HepG2 (cell line): ENCODE measurements at regions not wholly inside any gene's neighbourhood (a gene's known extent, or its start where the extent isn't known, plus 50 kb on each side); places are given as distances from the start of the nearest gene placed in this dataset.

Source experiments
- ATAC-seq: fragments of 200-7000 bp; cut with Tn5 transposase; 3 replicates; pipeline ENCODE4 v1.9.1; 2020; ENCODE audit warnings: mild to moderate bottlenecking, moderate library complexity
- BruUV-seq: library from RNA; stranded (reverse); fragments of 400-500 nt; replicated peaks from 2 replicates; lab custom pipeline; 2021; lab: Mats Ljungman, UMichigan
- CTCF ChIA-PET: fragments of 300-600 bp; formaldehyde crosslinking; extraction: SDS; loops from one replicate; lab custom pipeline; 2021; ENCODE audit warnings: low total read pairs, inconsistent platforms, low intra/inter-chr PET ratio; lab: Yijun Ruan, JAX
- POLR2A ChIA-PET: fragments of 350-600 bp; sonication (Branson Sonifier 250); formaldehyde crosslinking; loops from one replicate; lab custom pipeline; 2020; ENCODE audit warnings: antibody characterized with exemption, inconsistent platforms; lab: Yijun Ruan, JAX
- DNase-seq: peaks from one replicate; pipeline ENCODE4 v3.0.0-alpha.2; 2015; ENCODE audit warnings: low spot score
- FAIRE-seq: peaks from 3 replicates; lab custom pipeline; 2011; peaks lifted over from hg19 to GRCh38; lab: Jason Lieb, UNC
- H2AFZ ChIP-seq: one replicate; pipeline ENCODE4 v1.6.1; 2011; ENCODE audit warnings: low read length, inconsistent platforms
- H3K27ac ChIP-seq: fragments of 300-600 bp; 3 replicates; pipeline ENCODE4 v1.8.0; 2011; ENCODE audit warnings: mixed run types, mild to moderate bottlenecking, mixed read lengths, low read length, inconsistent platforms; ENCODE audit not compliant: insufficient read depth; ENCODE audit errors: extremely low read length
- H3K27me3 ChIP-seq, 2 experiments: fragments of 200-600 bp in 1 of 2; 2 replicates in 1 of 2; 3 replicates in 1 of 2; pipeline versions ENCODE4 v1.6.0 to v1.8.0; 2011; ENCODE audit warnings: low read length in 2 of 2, mild to moderate bottlenecking in 2 of 2, moderate library complexity in 2 of 2, inconsistent platforms in 1 of 2; ENCODE audit not compliant: insufficient read depth in 2 of 2, control insufficient read depth in 1 of 2
- H3K36me3 ChIP-seq, 2 experiments: fragments of 200-600 bp in 1 of 2; replicated peaks in 1 of 2; 2 replicates in 1 of 2; 3 replicates in 1 of 2; pipeline versions ENCODE4 v1.5.1 to v1.8.0; 2011; ENCODE audit warnings: low read length in 2 of 2, inconsistent platforms in 1 of 2; ENCODE audit not compliant: insufficient read depth in 2 of 2, control insufficient read depth in 1 of 2
- H3K4me1 ChIP-seq: 2 replicates; pipeline ENCODE4 v1.5.1; 2012; ENCODE audit warnings: low read length, inconsistent platforms; ENCODE audit not compliant: insufficient read depth
- H3K4me2 ChIP-seq: 2 replicates; pipeline ENCODE4 v1.6.0; 2011; ENCODE audit warnings: low read depth, low read length, inconsistent platforms
- H3K4me3 ChIP-seq, 3 experiments: fragments of 200-600 bp in 1 of 3; sonication (generic), shearing (Covaris generic) in 1 of 3; replicated peaks in 1 of 3; 2 replicates each; pipeline ENCODE4 v1.5.1; 2011 to 2016; ENCODE audit warnings: low read length in 3 of 3, inconsistent platforms in 2 of 3, low read depth in 2 of 3, mild to moderate bottlenecking in 2 of 3, control low read depth in 1 of 3, mixed read lengths in 1 of 3; ENCODE audit not compliant: insufficient read depth in 1 of 3
- H3K79me2 ChIP-seq: one replicate; pipeline ENCODE4 v1.6.1; 2011; ENCODE audit warnings: low read length, inconsistent platforms; ENCODE audit not compliant: insufficient read depth
- H3K9ac ChIP-seq: 2 replicates; pipeline ENCODE4 v1.6.0; 2011; ENCODE audit warnings: mild to moderate bottlenecking, low read depth, low read length, inconsistent platforms; ENCODE audit not compliant: insufficient read depth
- H3K9me3 ChIP-seq: 2 replicates; pipeline ENCODE4 v1.5.1; 2012; ENCODE audit warnings: mild to moderate bottlenecking, low read length
- H4K20me1 ChIP-seq: 2 replicates; pipeline ENCODE4 v1.6.0; 2011; ENCODE audit warnings: inconsistent platforms, mild to moderate bottlenecking, low read length, moderate library complexity; ENCODE audit not compliant: insufficient read depth
- ESRRA ChIP-seq: sonication (generic); formaldehyde crosslinking; IDR thresholded peaks from 2 replicates; pipeline ENCODE4 v1.5.1; 2020; ENCODE audit warnings: mild to moderate bottlenecking, low read depth, missing genetic modification reagents
- HDAC1 ChIP-seq: sonication (generic); formaldehyde crosslinking; IDR thresholded peaks from 2 replicates; pipeline ENCODE4 v1.5.1; 2020; ENCODE audit warnings: mild to moderate bottlenecking, missing genetic modification reagents
- MTF1 ChIP-seq: sonication (generic); formaldehyde crosslinking; IDR thresholded peaks from 2 replicates; pipeline ENCODE4 v1.5.0; 2020; ENCODE audit warnings: missing genetic modification reagents
- NCOA1 ChIP-seq: sonication (generic); formaldehyde crosslinking; IDR thresholded peaks from 2 replicates; pipeline ENCODE4 v1.9.0; 2021; ENCODE audit warnings: missing genetic modification reagents
- NFE2L2 ChIP-seq: fragments of 150-350 bp; IDR thresholded peaks from 2 replicates; pipeline ENCODE4 v1.6.1; 2014; ENCODE audit warnings: low read length
- PAX8 ChIP-seq: sonication (generic); formaldehyde crosslinking; IDR thresholded peaks from 2 replicates; pipeline ENCODE4 v1.8.0; 2022; ENCODE audit warnings: mild to moderate bottlenecking, missing genetic modification reagents, borderline replicate concordance
- STAG1 ChIP-seq: sonication (generic); formaldehyde crosslinking; IDR thresholded peaks from 2 replicates; pipeline ENCODE4 v1.4.0; 2020; ENCODE audit warnings: missing genetic modification reagents
- ZNF160 ChIP-seq: sonication (generic); formaldehyde crosslinking; IDR thresholded peaks from 2 replicates; pipeline ENCODE4 v1.8.0; 2022; ENCODE audit warnings: mild to moderate bottlenecking, inconsistent platforms, missing genetic modification reagents
- ZNF543 ChIP-seq: sonication (generic); formaldehyde crosslinking; IDR thresholded peaks from 2 replicates; pipeline ENCODE4 v1.4.0; 2020; ENCODE audit warnings: mild to moderate bottlenecking, missing genetic modification reagents
- ZSCAN22 ChIP-seq: sonication (generic); formaldehyde crosslinking; IDR thresholded peaks from 2 replicates; pipeline ENCODE4 v1.4.0; 2020; ENCODE audit warnings: mild to moderate bottlenecking, missing genetic modification reagents
- in situ Hi-C: cut with HindIII; loops from 2 replicates; pipeline ENCODE4 v1.10.0; 2017; ENCODE audit warnings: low pct_unique_long_range_greater_than_20kb; ENCODE audit not compliant: extremely low pct_ligation_motif_present
- intact Hi-C: fragments of 100-400 bp; cut with micrococcal nuclease; formaldehyde crosslinking; loops from one replicate; pipeline ENCODE4 v1.10.0; 2022; ENCODE audit not compliant: unreplicated experiment
- TF ChIP-seq, protein P1 (sequence below): sonication (generic); formaldehyde crosslinking; IDR thresholded peaks from 2 replicates; pipeline ENCODE4 v1.5.0; 2020; ENCODE audit warnings: missing genetic modification reagents
- TF ChIP-seq, protein P2 (sequence below): sonication (generic); formaldehyde crosslinking; IDR thresholded peaks from 2 replicates; pipeline ENCODE4 v1.9.0; 2021; ENCODE audit warnings: missing genetic modification reagents, borderline replicate concordance
- TF ChIP-seq, protein P3 (sequence below): sonication (generic); formaldehyde crosslinking; IDR thresholded peaks from 2 replicates; pipeline ENCODE4 v1.4.0; 2020; ENCODE audit warnings: missing genetic modification reagents
- TF ChIP-seq, protein P4 (sequence below): sonication (generic); formaldehyde crosslinking; IDR thresholded peaks from 2 replicates; pipeline ENCODE4 v1.4.0; 2020; ENCODE audit warnings: missing genetic modification reagents, borderline replicate concordance
- TF ChIP-seq, protein P5 (sequence below): conservative IDR thresholded peaks from 2 replicates; pipeline ENCODE4 v1.6.1; 2018; ENCODE audit warnings: missing genetic modification reagents

DNA sequence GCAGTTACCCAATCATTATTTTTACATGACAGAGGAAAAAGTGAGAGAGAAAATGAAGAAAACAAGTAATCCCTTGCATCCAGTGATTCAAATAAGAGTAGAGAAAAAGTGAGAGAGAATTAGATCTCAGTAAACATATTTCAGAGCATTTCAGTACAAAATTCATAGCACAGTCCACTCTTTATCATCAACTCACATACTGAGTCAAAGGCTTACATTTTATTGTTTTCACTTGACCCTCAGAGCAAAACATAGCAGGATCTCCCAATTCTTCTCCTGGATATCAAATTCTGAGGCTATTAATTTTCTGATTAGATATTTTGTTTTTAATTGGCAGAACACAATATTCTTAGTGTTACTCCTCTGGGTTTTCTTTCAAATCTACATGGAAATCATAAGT lies 1568.3 kb upstream of the PRR20A start:
- CTCF ChIA-PET, result no interaction called here
- intact Hi-C loops, result no loop called here

More for the DNA sequence above, 1568.3 kb upstream of the PRR20A start:
- no peak for DNase-seq
- no peaks in the 10 kb centered on the region for H3K79me2 ChIP-seq
- no peak overlapping the region for H2AFZ ChIP-seq
- no peak for ATAC-seq
- no peak for FAIRE-seq
- H3K27ac ChIP-seq, result no peak overlapping the region
- H3K4me2 ChIP-seq, result no peak overlapping the region
- H3K4me1 ChIP-seq, result no peaks in the 10 kb centered on the region
- no TSS peak for BruUV-seq
- H3K9ac ChIP-seq, result no peak overlapping the region
- peaks cover 21% of the 10 kb centered on the region for H3K9me3 ChIP-seq
- in situ Hi-C loops, result no loop called here
- POLR2A ChIA-PET, result no interaction called here
- TF ChIP-seq, protein P1, sequence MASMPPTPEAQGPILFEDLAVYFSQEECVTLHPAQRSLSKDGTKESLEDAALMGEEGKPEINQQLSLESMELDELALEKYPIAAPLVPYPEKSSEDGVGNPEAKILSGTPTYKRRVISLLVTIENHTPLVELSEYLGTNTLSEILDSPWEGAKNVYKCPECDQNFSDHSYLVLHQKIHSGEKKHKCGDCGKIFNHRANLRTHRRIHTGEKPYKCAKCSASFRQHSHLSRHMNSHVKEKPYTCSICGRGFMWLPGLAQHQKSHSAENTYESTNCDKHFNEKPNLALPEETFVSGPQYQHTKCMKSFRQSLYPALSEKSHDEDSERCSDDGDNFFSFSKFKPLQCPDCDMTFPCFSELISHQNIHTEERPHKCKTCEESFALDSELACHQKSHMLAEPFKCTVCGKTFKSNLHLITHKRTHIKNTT (CRISPR knock-in tag), result no peak
- TF ChIP-seq, protein P2, sequence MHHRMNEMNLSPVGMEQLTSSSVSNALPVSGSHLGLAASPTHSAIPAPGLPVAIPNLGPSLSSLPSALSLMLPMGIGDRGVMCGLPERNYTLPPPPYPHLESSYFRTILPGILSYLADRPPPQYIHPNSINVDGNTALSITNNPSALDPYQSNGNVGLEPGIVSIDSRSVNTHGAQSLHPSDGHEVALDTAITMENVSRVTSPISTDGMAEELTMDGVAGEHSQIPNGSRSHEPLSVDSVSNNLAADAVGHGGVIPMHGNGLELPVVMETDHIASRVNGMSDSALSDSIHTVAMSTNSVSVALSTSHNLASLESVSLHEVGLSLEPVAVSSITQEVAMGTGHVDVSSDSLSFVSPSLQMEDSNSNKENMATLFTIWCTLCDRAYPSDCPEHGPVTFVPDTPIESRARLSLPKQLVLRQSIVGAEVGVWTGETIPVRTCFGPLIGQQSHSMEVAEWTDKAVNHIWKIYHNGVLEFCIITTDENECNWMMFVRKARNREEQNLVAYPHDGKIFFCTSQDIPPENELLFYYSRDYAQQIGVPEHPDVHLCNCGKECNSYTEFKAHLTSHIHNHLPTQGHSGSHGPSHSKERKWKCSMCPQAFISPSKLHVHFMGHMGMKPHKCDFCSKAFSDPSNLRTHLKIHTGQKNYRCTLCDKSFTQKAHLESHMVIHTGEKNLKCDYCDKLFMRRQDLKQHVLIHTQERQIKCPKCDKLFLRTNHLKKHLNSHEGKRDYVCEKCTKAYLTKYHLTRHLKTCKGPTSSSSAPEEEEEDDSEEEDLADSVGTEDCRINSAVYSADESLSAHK, result no peak
- no peak for TF ChIP-seq ZNF160 (CRISPR knock-in tag)
- no peak for TF ChIP-seq ZNF543 (CRISPR knock-in tag)
- TF ChIP-seq, protein P3, sequence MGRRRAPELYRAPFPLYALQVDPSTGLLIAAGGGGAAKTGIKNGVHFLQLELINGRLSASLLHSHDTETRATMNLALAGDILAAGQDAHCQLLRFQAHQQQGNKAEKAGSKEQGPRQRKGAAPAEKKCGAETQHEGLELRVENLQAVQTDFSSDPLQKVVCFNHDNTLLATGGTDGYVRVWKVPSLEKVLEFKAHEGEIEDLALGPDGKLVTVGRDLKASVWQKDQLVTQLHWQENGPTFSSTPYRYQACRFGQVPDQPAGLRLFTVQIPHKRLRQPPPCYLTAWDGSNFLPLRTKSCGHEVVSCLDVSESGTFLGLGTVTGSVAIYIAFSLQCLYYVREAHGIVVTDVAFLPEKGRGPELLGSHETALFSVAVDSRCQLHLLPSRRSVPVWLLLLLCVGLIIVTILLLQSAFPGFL (CRISPR knock-in tag), result no peak
- no peak for TF ChIP-seq ESRRA (CRISPR knock-in tag)
- no peak for TF ChIP-seq NCOA1
- TF ChIP-seq, protein P4, sequence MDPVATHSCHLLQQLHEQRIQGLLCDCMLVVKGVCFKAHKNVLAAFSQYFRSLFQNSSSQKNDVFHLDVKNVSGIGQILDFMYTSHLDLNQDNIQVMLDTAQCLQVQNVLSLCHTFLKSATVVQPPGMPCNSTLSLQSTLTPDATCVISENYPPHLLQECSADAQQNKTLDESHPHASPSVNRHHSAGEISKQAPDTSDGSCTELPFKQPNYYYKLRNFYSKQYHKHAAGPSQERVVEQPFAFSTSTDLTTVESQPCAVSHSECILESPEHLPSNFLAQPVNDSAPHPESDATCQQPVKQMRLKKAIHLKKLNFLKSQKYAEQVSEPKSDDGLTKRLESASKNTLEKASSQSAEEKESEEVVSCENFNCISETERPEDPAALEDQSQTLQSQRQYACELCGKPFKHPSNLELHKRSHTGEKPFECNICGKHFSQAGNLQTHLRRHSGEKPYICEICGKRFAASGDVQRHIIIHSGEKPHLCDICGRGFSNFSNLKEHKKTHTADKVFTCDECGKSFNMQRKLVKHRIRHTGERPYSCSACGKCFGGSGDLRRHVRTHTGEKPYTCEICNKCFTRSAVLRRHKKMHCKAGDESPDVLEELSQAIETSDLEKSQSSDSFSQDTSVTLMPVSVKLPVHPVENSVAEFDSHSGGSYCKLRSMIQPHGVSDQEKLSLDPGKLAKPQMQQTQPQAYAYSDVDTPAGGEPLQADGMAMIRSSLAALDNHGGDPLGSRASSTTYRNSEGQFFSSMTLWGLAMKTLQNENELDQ (CRISPR knock-in tag), result no peak
- no peak for TF ChIP-seq HDAC1 (CRISPR knock-in tag)
- TF ChIP-seq NFE2L2, result no peak
- TF ChIP-seq STAG1, result no peak
- TF ChIP-seq, protein P5, sequence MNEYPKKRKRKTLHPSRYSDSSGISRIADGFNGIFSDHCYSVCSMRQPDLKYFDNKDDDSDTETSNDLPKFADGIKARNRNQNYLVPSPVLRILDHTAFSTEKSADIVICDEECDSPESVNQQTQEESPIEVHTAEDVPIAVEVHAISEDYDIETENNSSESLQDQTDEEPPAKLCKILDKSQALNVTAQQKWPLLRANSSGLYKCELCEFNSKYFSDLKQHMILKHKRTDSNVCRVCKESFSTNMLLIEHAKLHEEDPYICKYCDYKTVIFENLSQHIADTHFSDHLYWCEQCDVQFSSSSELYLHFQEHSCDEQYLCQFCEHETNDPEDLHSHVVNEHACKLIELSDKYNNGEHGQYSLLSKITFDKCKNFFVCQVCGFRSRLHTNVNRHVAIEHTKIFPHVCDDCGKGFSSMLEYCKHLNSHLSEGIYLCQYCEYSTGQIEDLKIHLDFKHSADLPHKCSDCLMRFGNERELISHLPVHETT (CRISPR knock-in tag), result no peak
- no peak for TF ChIP-seq ZSCAN22 (CRISPR knock-in tag)
- no peak for TF ChIP-seq MTF1 (CRISPR knock-in tag)
- no peak for TF ChIP-seq PAX8 (CRISPR knock-in tag)
- TF ChIP-seq, all 625 proteins: peak for 0
- no peaks in the 10 kb centered on the region for H3K27me3 ChIP-seq
- H3K36me3 ChIP-seq, result no peaks in the 10 kb centered on the region
- no peak overlapping the region for H3K4me3 ChIP-seq
- H4K20me1 ChIP-seq, result no peaks in the 10 kb centered on the region
